HL-60 (cell line): ENCODE measurements at regions not wholly inside any gene's neighbourhood (a gene's known extent, or its start where the extent isn't known, plus 50 kb on each side); places are given as distances from the start of the nearest gene placed in this dataset.

Experiments used
- DNase-seq, 2 experiments: peaks; one replicate each; pipeline ENCODE4 v3.0.0-alpha.2; 2010 to 2020; ENCODE audit warnings: low read depth in 1 of 2, low spot score in 1 of 2
- H3K27ac ChIP-seq: fragments of 250-450 bp; sonication (Bioruptor Pico); replicated peaks from 2 replicates; pipeline ENCODE4 v1.5.1; 2020; ENCODE audit warnings: mild to moderate bottlenecking, moderate library complexity
- H3K27me3 ChIP-seq: fragments of 250-450 bp; sonication (Bioruptor Pico); 2 replicates; pipeline ENCODE4 v1.5.1; 2021; ENCODE audit warnings: mild to moderate bottlenecking, moderate library complexity; ENCODE audit not compliant: insufficient read depth, poor library complexity, severe bottlenecking
- H3K4me3 ChIP-seq: replicated peaks from 2 replicates; pipeline ENCODE4 v1.5.1; 2011; ENCODE audit warnings: mild to moderate bottlenecking, control low read depth, low read length; ENCODE audit not compliant: insufficient read depth
- CTCF ChIP-seq: IDR thresholded peaks from one replicate; pipeline ENCODE4 v1.5.1; 2011; ENCODE audit warnings: low read length, control low read depth, inconsistent platforms; ENCODE audit not compliant: insufficient read depth
- GABPA ChIP-seq: IDR thresholded peaks from 2 replicates; pipeline ENCODE4 v1.6.1; 2012; ENCODE audit warnings: low read depth
- POLR2AphosphoS5 ChIP-seq: IDR thresholded peaks from 2 replicates; pipeline ENCODE4 v1.6.1; 2012; ENCODE audit warnings: low read depth
- SPI1 ChIP-seq: IDR thresholded peaks from 2 replicates; pipeline ENCODE4 v1.6.1; 2012; ENCODE audit warnings: low read depth, mild to moderate bottlenecking, borderline replicate concordance
- TF ChIP-seq, protein P1 (sequence below): IDR thresholded peaks from 2 replicates; pipeline ENCODE4 v1.6.1; 2012; ENCODE audit warnings: low read depth; ENCODE audit not compliant: insufficient replicate concordance

DNA sequence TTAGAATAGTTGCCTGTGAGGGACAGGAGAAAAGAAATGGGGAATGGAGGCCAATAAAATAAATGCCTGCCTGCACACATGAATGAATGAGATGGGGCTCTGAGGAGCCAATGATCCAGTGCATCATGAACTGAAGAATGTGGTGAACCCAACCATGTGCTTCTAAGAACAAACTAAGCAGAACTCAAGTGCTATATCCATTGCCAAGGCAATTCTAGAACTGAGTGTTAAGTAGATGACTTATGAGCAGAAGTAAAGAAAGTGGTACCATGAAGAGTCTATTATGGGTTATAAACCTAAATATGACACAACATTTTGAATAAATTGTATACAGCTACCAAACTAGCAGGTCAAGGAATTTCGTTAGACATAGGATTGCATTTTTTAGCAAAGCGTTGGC, 186.1 kb downstream of the KATNAL1 start:
- Histone ChIP-seq H3K27ac (no peak overlapping the region), H3K27me3 (no peaks in the 10 kb centered on the region), H3K4me3 (no peak overlapping the region)
- TF ChIP-seq, protein P1, sequence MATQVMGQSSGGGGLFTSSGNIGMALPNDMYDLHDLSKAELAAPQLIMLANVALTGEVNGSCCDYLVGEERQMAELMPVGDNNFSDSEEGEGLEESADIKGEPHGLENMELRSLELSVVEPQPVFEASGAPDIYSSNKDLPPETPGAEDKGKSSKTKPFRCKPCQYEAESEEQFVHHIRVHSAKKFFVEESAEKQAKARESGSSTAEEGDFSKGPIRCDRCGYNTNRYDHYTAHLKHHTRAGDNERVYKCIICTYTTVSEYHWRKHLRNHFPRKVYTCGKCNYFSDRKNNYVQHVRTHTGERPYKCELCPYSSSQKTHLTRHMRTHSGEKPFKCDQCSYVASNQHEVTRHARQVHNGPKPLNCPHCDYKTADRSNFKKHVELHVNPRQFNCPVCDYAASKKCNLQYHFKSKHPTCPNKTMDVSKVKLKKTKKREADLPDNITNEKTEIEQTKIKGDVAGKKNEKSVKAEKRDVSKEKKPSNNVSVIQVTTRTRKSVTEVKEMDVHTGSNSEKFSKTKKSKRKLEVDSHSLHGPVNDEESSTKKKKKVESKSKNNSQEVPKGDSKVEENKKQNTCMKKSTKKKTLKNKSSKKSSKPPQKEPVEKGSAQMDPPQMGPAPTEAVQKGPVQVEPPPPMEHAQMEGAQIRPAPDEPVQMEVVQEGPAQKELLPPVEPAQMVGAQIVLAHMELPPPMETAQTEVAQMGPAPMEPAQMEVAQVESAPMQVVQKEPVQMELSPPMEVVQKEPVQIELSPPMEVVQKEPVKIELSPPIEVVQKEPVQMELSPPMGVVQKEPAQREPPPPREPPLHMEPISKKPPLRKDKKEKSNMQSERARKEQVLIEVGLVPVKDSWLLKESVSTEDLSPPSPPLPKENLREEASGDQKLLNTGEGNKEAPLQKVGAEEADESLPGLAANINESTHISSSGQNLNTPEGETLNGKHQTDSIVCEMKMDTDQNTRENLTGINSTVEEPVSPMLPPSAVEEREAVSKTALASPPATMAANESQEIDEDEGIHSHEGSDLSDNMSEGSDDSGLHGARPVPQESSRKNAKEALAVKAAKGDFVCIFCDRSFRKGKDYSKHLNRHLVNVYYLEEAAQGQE = no peak
- TF ChIP-seq POLR2AphosphoS5 (no peak), GABPA (no peak), CTCF (no peak), SPI1 (no peak)
- DNase-seq = no peak

- DNase-seq = no peak
- H3K27ac ChIP-seq = no peak overlapping the region
- TF ChIP-seq CTCF (no peak), SPI1 (no peak), POLR2AphosphoS5 (no peak), GABPA (no peak)
- TF ChIP-seq, protein P1 = no peak
- no peak overlapping the region for H3K4me3 ChIP-seq
- no peaks in the 10 kb centered on the region for H3K27me3 ChIP-seq
Observed at GRCh38 chr13:30120133-30120822, 187.1 kb downstream of the KATNAL1 start.

GRCh38 chr13:30119476-30119875, 187.9 kb downstream of the KATNAL1 start:
- no peak for DNase-seq
- no peak for TF ChIP-seq CTCF
- no peak for TF ChIP-seq POLR2AphosphoS5
- no peak for TF ChIP-seq SPI1
- no peak for TF ChIP-seq GABPA
- TF ChIP-seq, protein P1 = no peak
- Histone ChIP-seq H3K27me3 (no peaks in the 10 kb centered on the region), H3K4me3 (no peak overlapping the region), H3K27ac (no peak overlapping the region)
